GM23338 (cell line): ENCODE measurements at regions not wholly inside any gene's neighbourhood (a gene's known extent, or its start where the extent isn't known, plus 50 kb on each side); places are given as distances from the start of the nearest gene placed in this dataset.

Experiments used
- ATAC-seq: fragments of 200-7000 bp; cut with Tn5 transposase; 3 replicates; pipeline ENCODE4 v1.9.1; 2020
- DNase-seq: peaks from one replicate; pipeline ENCODE4 v3.0.0-alpha.2; 2015; ENCODE audit warnings: low spot score
- H2AFZ ChIP-seq: fragments of 200-600 bp; sonication (generic); 2 replicates; pipeline ENCODE4 v1.8.0; 2016; ENCODE audit warnings: antibody characterized with exemption, mild to moderate bottlenecking, moderate library complexity
- H3F3A ChIP-seq: fragments of 200-600 bp; sonication (generic); replicated peaks from 2 replicates; pipeline ENCODE4 v1.8.0; 2017; ENCODE audit warnings: antibody characterized with exemption, mixed run types, low read depth
- H3K27ac ChIP-seq: fragments of 200-600 bp; sonication (generic); 2 replicates; pipeline ENCODE4 v1.6.1; 2016; ENCODE audit warnings: low read depth
- H3K27me3 ChIP-seq: fragments of 200-600 bp; sonication (generic); 2 replicates; pipeline ENCODE4 v1.8.0; 2016; ENCODE audit warnings: mild to moderate bottlenecking, mixed run types, moderate library complexity; ENCODE audit not compliant: insufficient read depth
- H3K36me3 ChIP-seq: fragments of 200-600 bp; sonication (generic); 2 replicates; pipeline ENCODE4 v1.8.0; 2016; ENCODE audit warnings: mild to moderate bottlenecking; ENCODE audit not compliant: insufficient read depth
- H3K4me1 ChIP-seq: fragments of 200-600 bp; sonication (generic); 2 replicates; pipeline ENCODE4 v1.8.0; 2016; ENCODE audit warnings: mild to moderate bottlenecking, moderate library complexity; ENCODE audit not compliant: insufficient read depth
- H3K4me2 ChIP-seq: fragments of 200-600 bp; sonication (generic); 2 replicates; pipeline ENCODE4 v1.7.1; 2017; ENCODE audit warnings: mixed run types
- H3K4me3 ChIP-seq: fragments of 200-600 bp; sonication (generic); 2 replicates; pipeline ENCODE4 v1.6.1; 2016; ENCODE audit warnings: mixed run types
- H3K79me2 ChIP-seq: fragments of 200-600 bp; sonication (generic); replicated peaks from 2 replicates; pipeline ENCODE4 v1.8.0; 2017; ENCODE audit warnings: mild to moderate bottlenecking; ENCODE audit not compliant: insufficient read depth
- H3K9me2 ChIP-seq: fragments of 200-600 bp; sonication (generic); 2 replicates; pipeline ENCODE4 v1.8.0; 2017; ENCODE audit not compliant: insufficient read depth
- H4K20me1 ChIP-seq: fragments of 200-600 bp; sonication (generic); replicated peaks from 2 replicates; pipeline ENCODE4 v1.8.0; 2017; ENCODE audit warnings: mild to moderate bottlenecking; ENCODE audit not compliant: insufficient read depth
- H3K27ac Mint-ChIP-seq: 2 replicates; pipeline ENCODE4 v1.8.0; 2020; ENCODE audit warnings: inconsistent platforms, mild to moderate bottlenecking, moderate library complexity, mixed read lengths
- H3K27me3 Mint-ChIP-seq: 3 replicates; pipeline ENCODE4 v1.8.0; 2022; ENCODE audit warnings: low read depth, mild to moderate bottlenecking, moderate library complexity, mixed read lengths, inconsistent platforms; ENCODE audit not compliant: insufficient read depth, poor library complexity
- H3K36me3 Mint-ChIP-seq: 3 replicates; pipeline ENCODE4 v1.8.0; 2021; ENCODE audit warnings: low read depth, mild to moderate bottlenecking, inconsistent platforms, moderate library complexity, mixed read lengths
- H3K4me1 Mint-ChIP-seq: 3 replicates; pipeline ENCODE4 v1.8.0; 2020; ENCODE audit warnings: mild to moderate bottlenecking, inconsistent platforms, mixed read lengths
- H3K4me3 Mint-ChIP-seq: 3 replicates; pipeline ENCODE4 v1.8.0; 2021; ENCODE audit warnings: moderate library complexity, mild to moderate bottlenecking, inconsistent platforms, mixed read lengths
- H3K9me3 Mint-ChIP-seq: 3 replicates; pipeline ENCODE4 v1.8.0; 2020; ENCODE audit warnings: moderate library complexity, mild to moderate bottlenecking, inconsistent platforms, mixed read lengths
- CREB1 ChIP-seq: fragments of 250-450 bp; sonication (Bioruptor Pico); IDR thresholded peaks from 2 replicates; pipeline ENCODE4 v1.5.0; 2020; ENCODE audit warnings: low read depth, mild to moderate bottlenecking, moderate library complexity
- CTCF ChIP-seq, 2 experiments: fragments of 200-600 bp in 1 of 2; sonication (generic) in 1 of 2; conservative IDR thresholded peaks; 2 replicates each; pipeline versions ENCODE4 v1.5.1 to v1.6.1; 2016 to 2017; ENCODE audit warnings: antibody characterized with exemption in 2 of 2, low read depth in 2 of 2, mild to moderate bottlenecking in 2 of 2, moderate library complexity in 1 of 2
- EZH2 ChIP-seq: fragments of 200-600 bp; sonication (generic); IDR thresholded peaks from one replicate; pipeline ENCODE4 v1.8.0; 2017; ENCODE audit warnings: antibody characterized with exemption, mild to moderate bottlenecking, low read depth; ENCODE audit not compliant: unreplicated experiment
- EZH2phosphoT487 ChIP-seq: fragments of 200-600 bp; sonication (generic); IDR thresholded peaks from one replicate; pipeline ENCODE4 v1.8.1; 2018; ENCODE audit warnings: antibody characterized with exemption; ENCODE audit not compliant: unreplicated experiment
- JUNB ChIP-seq: IDR thresholded peaks from one replicate; pipeline ENCODE4 v1.6.1; 2016; ENCODE audit warnings: antibody characterized with exemption; ENCODE audit not compliant: unreplicated experiment
- NANOG ChIP-seq: IDR thresholded peaks from 2 replicates; pipeline ENCODE4 v1.6.1; 2016; ENCODE audit warnings: antibody characterized with exemption, borderline replicate concordance
- POLR2AphosphoS5 ChIP-seq: IDR thresholded peaks from 2 replicates; pipeline ENCODE4 v1.6.1; 2016; ENCODE audit warnings: antibody characterized with exemption, low read depth
- REST ChIP-seq: IDR thresholded peaks from one replicate; pipeline ENCODE4 v1.6.1; 2018; ENCODE audit warnings: antibody characterized with exemption; ENCODE audit not compliant: unreplicated experiment
- STAT1 ChIP-seq: IDR thresholded peaks from one replicate; pipeline ENCODE4 v1.6.1; 2016; ENCODE audit warnings: antibody characterized with exemption; ENCODE audit not compliant: unreplicated experiment
- ZNF114 ChIP-seq: fragments of 250-450 bp; sonication (Bioruptor Pico); IDR thresholded peaks from 2 replicates; pipeline ENCODE4 v1.5.0; 2020; ENCODE audit warnings: mild to moderate bottlenecking, moderate library complexity
- ZNF331 ChIP-seq: fragments of 250-450 bp; sonication (Bioruptor Pico); IDR thresholded peaks from 2 replicates; pipeline ENCODE4 v1.5.0; 2020; ENCODE audit warnings: low read depth, mild to moderate bottlenecking, moderate library complexity
- TF ChIP-seq, protein P1 (sequence below): IDR thresholded peaks from 2 replicates; pipeline ENCODE4 v1.6.1; 2016; ENCODE audit warnings: antibody characterized with exemption
- TF ChIP-seq, protein P2 (sequence below): fragments of 250-450 bp; sonication (Bioruptor Pico); IDR thresholded peaks from 2 replicates; pipeline ENCODE4 v1.5.0; 2020; ENCODE audit warnings: mild to moderate bottlenecking, moderate library complexity

- Histone ChIP-seq H4K20me1 (no peaks in the 10 kb centered on the region), H3K9me2 (no peaks in the 10 kb centered on the region), H3K79me2 (no peaks in the 10 kb centered on the region), H3K27me3 (no peaks in the 10 kb centered on the region), H2AFZ (no peak overlapping the region), H3K4me3 (no peak overlapping the region), H3K36me3 (peaks cover 9% of the 10 kb centered on the region), H3K27ac (no peak overlapping the region), H3K4me1 (no peaks in the 10 kb centered on the region), H3K4me2 (no peak overlapping the region), H3F3A (no peaks in the 10 kb centered on the region)
- no peaks in the 10 kb centered on the region for H3K27me3 Mint-ChIP-seq
- H3K36me3 Mint-ChIP-seq, result peaks cover 19% of the 10 kb centered on the region
- ATAC-seq, result no peak
- H3K27ac Mint-ChIP-seq, result no peak overlapping the region
- no peak for DNase-seq
- H3K4me1 Mint-ChIP-seq, result no peaks in the 10 kb centered on the region
- peaks cover 30% of the 10 kb centered on the region for H3K9me3 Mint-ChIP-seq
- no peak overlapping the region for H3K4me3 Mint-ChIP-seq
- TF ChIP-seq POLR2AphosphoS5 (no peak), EZH2phosphoT487 (no peak), NANOG (no peak), REST (no peak), ZNF331 (CRISPR knock-in tag) (no peak), JUNB (no peak), CREB1 (CRISPR knock-in tag) (no peak), STAT1 (no peak), EZH2 (no peak), CTCF (conservative IDR thresholded peaks at IDR 0.05; ENCODE audit: low read depth in 2 of 2) (no peak), ZNF114 (CRISPR knock-in tag) (no peak)
- TF ChIP-seq, protein P1, sequence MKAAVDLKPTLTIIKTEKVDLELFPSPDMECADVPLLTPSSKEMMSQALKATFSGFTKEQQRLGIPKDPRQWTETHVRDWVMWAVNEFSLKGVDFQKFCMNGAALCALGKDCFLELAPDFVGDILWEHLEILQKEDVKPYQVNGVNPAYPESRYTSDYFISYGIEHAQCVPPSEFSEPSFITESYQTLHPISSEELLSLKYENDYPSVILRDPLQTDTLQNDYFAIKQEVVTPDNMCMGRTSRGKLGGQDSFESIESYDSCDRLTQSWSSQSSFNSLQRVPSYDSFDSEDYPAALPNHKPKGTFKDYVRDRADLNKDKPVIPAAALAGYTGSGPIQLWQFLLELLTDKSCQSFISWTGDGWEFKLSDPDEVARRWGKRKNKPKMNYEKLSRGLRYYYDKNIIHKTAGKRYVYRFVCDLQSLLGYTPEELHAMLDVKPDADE, result no peak
- TF ChIP-seq, protein P2, sequence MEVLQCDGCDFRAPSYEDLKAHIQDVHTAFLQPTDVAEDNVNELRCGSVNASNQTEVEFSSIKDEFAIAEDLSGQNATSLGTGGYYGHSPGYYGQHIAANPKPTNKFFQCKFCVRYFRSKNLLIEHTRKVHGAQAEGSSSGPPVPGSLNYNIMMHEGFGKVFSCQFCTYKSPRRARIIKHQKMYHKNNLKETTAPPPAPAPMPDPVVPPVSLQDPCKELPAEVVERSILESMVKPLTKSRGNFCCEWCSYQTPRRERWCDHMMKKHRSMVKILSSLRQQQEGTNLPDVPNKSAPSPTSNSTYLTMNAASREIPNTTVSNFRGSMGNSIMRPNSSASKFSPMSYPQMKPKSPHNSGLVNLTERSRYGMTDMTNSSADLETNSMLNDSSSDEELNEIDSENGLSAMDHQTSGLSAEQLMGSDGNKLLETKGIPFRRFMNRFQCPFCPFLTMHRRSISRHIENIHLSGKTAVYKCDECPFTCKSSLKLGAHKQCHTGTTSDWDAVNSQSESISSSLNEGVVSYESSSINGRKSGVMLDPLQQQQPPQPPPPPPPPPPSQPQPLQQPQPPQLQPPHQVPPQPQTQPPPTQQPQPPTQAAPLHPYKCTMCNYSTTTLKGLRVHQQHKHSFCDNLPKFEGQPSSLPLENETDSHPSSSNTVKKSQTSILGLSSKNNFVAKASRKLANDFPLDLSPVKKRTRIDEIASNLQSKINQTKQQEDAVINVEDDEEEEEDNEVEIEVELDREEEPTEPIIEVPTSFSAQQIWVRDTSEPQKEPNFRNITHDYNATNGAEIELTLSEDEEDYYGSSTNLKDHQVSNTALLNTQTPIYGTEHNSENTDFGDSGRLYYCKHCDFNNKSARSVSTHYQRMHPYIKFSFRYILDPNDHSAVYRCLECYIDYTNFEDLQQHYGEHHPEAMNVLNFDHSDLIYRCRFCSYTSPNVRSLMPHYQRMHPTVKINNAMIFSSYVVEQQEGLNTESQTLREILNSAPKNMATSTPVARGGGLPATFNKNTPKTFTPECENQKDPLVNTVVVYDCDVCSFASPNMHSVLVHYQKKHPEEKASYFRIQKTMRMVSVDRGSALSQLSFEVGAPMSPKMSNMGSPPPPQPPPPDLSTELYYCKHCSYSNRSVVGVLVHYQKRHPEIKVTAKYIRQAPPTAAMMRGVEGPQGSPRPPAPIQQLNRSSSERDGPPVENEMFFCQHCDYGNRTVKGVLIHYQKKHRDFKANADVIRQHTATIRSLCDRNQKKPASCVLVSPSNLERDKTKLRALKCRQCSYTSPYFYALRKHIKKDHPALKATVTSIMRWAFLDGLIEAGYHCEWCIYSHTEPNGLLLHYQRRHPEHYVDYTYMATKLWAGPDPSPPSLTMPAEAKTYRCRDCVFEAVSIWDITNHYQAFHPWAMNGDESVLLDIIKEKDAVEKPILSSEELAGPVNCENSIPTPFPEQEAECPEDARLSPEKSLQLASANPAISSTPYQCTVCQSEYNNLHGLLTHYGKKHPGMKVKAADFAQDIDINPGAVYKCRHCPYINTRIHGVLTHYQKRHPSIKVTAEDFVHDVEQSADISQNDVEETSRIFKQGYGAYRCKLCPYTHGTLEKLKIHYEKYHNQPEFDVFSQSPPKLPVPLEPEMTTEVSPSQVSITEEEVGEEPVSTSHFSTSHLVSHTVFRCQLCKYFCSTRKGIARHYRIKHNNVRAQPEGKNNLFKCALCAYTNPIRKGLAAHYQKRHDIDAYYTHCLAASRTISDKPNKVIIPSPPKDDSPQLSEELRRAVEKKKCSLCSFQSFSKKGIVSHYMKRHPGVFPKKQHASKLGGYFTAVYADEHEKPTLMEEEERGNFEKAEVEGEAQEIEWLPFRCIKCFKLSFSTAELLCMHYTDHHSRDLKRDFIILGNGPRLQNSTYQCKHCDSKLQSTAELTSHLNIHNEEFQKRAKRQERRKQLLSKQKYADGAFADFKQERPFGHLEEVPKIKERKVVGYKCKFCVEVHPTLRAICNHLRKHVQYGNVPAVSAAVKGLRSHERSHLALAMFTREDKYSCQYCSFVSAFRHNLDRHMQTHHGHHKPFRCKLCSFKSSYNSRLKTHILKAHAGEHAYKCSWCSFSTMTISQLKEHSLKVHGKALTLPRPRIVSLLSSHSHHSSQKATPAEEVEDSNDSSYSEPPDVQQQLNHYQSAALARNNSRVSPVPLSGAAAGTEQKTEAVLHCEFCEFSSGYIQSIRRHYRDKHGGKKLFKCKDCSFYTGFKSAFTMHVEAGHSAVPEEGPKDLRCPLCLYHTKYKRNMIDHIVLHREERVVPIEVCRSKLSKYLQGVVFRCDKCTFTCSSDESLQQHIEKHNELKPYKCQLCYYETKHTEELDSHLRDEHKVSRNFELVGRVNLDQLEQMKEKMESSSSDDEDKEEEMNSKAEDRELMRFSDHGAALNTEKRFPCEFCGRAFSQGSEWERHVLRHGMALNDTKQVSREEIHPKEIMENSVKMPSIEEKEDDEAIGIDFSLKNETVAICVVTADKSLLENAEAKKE (CRISPR knock-in tag), result no peak
Observed at GRCh38 chr11:38191101-38191500, 1593.1 kb upstream of the RAG2 start.
